Fibroblast of villous mesenchyme (primary cell): ENCODE measurements at regions not wholly inside any gene's neighbourhood (a gene's known extent, or its start where the extent isn't known, plus 50 kb on each side); places are given as distances from the start of the nearest gene placed in this dataset.

Experiments
- DNase-seq: peaks from one replicate; pipeline ENCODE4 v3.0.0-alpha.2; 2010; ENCODE audit warnings: low read depth
- H3K4me3 ChIP-seq: 2 replicates; pipeline ENCODE4 v1.5.1; 2011; ENCODE audit warnings: low read depth, mild to moderate bottlenecking, low read length
- CTCF ChIP-seq: IDR thresholded peaks from 2 replicates; pipeline ENCODE4 v1.5.1; 2012; ENCODE audit warnings: low read depth, mild to moderate bottlenecking, low read length; ENCODE audit not compliant: insufficient read depth

GRCh38 chr12:67112586-67112985 lies 156.6 kb upstream of the CAND1 start:
- no peak for DNase-seq
- TF ChIP-seq CTCF = no peak
- no peak overlapping the region for H3K4me3 ChIP-seq

- H3K4me3 ChIP-seq = no peak overlapping the region
- DNase-seq = no peak
- TF ChIP-seq CTCF = no peak
These were observed 153.0 kb upstream of the CAND1 start for GRCh38 chr12:67116134-67116533.

- H3K4me3 ChIP-seq = no peak overlapping the region
- TF ChIP-seq CTCF = no peak
- DNase-seq = no peak
These were observed 146.6 kb upstream of the CAND1 start for GRCh38 chr12:67122584-67122983.

- TF ChIP-seq CTCF = no peak
- DNase-seq = no peak
- no peak overlapping the region for H3K4me3 ChIP-seq
These were observed 131.9 kb upstream of the CAND1 start for GRCh38 chr12:67137256-67137655.

DNA sequence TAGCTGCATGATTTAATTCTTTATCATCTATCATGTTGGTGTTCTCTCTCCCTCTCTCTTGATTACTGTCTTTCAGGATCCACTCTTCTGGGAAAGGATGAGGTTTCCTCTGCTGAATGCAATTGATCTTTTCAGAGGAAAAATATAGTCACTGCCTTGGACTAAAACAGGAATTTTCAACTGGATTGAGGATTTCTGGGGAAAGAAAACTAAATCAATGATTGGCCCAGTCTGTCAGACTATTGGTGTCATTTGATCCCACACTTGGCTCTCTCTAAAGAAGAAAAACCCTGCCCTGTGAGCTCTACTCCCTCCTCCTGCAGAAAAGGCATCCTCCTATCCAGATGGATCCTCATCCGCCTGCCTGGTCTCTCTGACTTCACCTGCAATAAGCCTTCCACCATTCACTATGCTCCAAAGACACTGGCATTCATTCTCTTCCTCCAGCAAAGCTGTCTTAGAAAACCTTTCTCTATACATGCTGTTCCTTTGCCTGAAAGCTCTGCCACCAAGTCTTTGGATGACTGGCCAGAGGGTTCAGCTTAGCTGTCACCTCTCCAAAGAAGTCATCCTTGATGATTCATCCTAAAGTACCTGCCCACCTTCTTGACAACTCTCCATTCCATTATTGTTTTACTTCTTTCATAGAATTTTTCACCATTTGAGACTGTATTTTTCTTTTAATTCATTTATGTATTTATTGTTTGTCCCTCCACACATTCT lies 127.7 kb upstream of the CAND1 start:
- no peak for DNase-seq
- no peak overlapping the region for H3K4me3 ChIP-seq
- no peak for TF ChIP-seq CTCF

DNA sequence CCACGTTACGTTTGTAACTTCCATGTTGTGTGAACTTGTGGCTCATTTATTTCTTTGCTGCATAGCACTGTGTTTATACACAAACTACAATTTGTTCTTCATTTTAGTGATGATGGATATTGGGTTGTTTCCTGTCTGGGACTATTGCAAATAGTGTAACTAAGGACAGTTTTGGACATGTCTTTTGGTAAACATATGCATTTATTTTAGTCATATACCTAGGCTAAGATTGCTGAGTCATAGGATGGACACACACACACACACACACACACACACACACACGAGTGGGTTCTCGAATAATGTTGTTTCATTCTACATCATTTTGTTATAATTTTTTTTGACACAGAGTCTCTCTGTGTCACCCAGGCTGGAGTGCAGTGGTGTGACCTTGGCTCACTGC lies 123.5 kb upstream of the CAND1 start:
- no peak for DNase-seq
- no peak overlapping the region for H3K4me3 ChIP-seq
- no peak for TF ChIP-seq CTCF

DNA sequence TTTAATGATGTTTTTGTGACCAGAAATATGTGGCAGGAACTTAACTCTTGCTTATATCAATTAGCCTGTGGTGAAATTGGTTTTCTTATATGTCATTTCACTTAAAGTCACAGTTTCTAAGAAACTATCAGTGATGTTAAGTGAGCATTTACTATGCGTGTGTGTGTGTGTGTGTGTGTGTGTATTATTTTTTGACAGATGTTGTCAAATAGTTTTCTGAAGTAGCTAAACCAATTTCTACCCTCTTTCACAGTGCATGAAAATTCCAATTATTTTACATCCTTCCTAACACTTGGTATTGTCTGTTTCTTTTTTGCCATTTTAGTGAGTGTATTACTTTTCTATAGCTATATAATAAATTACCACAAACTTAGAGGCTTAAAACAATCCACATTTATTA lies 122.1 kb upstream of the CAND1 start:
- no peak overlapping the region for H3K4me3 ChIP-seq
- DNase-seq = no peak
- no peak for TF ChIP-seq CTCF
